NOMO-1 treated with dmso at 0.1 percent for 144 hours (cell line): ENCODE measurements at regions not wholly inside any gene's neighbourhood (a gene's known extent, or its start where the extent isn't known, plus 50 kb on each side); places are given as distances from the start of the nearest gene placed in this dataset.

ENCODE experiments used
- DNase-seq: peaks from one replicate; lab custom pipeline; 2025; ENCODE audit not compliant: unreplicated experiment; lab: John Stamatoyannopoulos, UW

GRCh38 chr19:5392486-5392885, 51.9 kb upstream of the PTPRS start:
- no peak for DNase-seq

GRCh38 chr19:5393088-5393487, 52.5 kb upstream of the PTPRS start:
- no peak for DNase-seq

GRCh38 chr19:5394551-5395505, 54.2 kb upstream of the PTPRS start:
- DNase-seq: no peak

- no peak for DNase-seq
These were observed 54.9 kb upstream of the PTPRS start for GRCh38 chr19:5395556-5395955.

- no peak for DNase-seq
These were observed 55.7 kb upstream of the PTPRS start for GRCh38 chr19:5396096-5396939.

GRCh38 chr19:5396963-5397362, 56.4 kb upstream of the PTPRS start:
- no peak for DNase-seq

- no peak for DNase-seq
These were observed 57.2 kb upstream of the ZNRF4 start for GRCh38 chr19:5397804-5398692.

- no peak for DNase-seq
These were observed 56.5 kb upstream of the ZNRF4 start for GRCh38 chr19:5398693-5399057.

- peak; percentile 50 for DNase-seq
These were observed 51.1 kb upstream of the ZNRF4 start for GRCh38 chr19:5403968-5404640.
